NB4 (cell line): ENCODE measurements at regions not wholly inside any gene's neighbourhood (a gene's known extent, or its start where the extent isn't known, plus 50 kb on each side); places are given as distances from the start of the nearest gene placed in this dataset.

Experiments used
- DNase-seq: peaks from one replicate; pipeline ENCODE4 v3.0.0; 2010; ENCODE audit warnings: low read depth
- H3K4me3 ChIP-seq: one replicate; pipeline ENCODE4 v1.5.1; 2011; ENCODE audit warnings: mild to moderate bottlenecking, low read depth, low read length, moderate library complexity
- MAX ChIP-seq: IDR thresholded peaks from 2 replicates; pipeline ENCODE4 v1.6.1; 2011; ENCODE audit warnings: low read depth, low read length
- MYC ChIP-seq: IDR thresholded peaks from 2 replicates; pipeline ENCODE4 v1.6.1; 2011; ENCODE audit warnings: low read depth, low read length
- POLR2A ChIP-seq: IDR thresholded peaks from 2 replicates; pipeline ENCODE4 v1.6.1; 2011; ENCODE audit warnings: mild to moderate bottlenecking; ENCODE audit not compliant: insufficient read length; ENCODE audit errors: extremely low read depth
- TF ChIP-seq, protein P1 (sequence below): IDR thresholded peaks from one replicate; pipeline ENCODE4 v1.5.1; 2012; ENCODE audit warnings: low read depth, low read length

- no peak for TF ChIP-seq MAX
- DNase-seq = no peak
These were observed 237.3 kb upstream of the CADM1 start for GRCh38 chr11:115741376-115742107.

GRCh38 chr11:115740324-115740723, 236.1 kb upstream of the CADM1 start:
- TF ChIP-seq MYC = no peak
- TF ChIP-seq MAX = no peak
- TF ChIP-seq, protein P1, sequence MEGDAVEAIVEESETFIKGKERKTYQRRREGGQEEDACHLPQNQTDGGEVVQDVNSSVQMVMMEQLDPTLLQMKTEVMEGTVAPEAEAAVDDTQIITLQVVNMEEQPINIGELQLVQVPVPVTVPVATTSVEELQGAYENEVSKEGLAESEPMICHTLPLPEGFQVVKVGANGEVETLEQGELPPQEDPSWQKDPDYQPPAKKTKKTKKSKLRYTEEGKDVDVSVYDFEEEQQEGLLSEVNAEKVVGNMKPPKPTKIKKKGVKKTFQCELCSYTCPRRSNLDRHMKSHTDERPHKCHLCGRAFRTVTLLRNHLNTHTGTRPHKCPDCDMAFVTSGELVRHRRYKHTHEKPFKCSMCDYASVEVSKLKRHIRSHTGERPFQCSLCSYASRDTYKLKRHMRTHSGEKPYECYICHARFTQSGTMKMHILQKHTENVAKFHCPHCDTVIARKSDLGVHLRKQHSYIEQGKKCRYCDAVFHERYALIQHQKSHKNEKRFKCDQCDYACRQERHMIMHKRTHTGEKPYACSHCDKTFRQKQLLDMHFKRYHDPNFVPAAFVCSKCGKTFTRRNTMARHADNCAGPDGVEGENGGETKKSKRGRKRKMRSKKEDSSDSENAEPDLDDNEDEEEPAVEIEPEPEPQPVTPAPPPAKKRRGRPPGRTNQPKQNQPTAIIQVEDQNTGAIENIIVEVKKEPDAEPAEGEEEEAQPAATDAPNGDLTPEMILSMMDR = no peak
- no peak for TF ChIP-seq POLR2A
- no peak for DNase-seq
- no peak overlapping the region for H3K4me3 ChIP-seq

More at GRCh38 chr11:115741376-115742107, 237.3 kb upstream of the CADM1 start:
- H3K4me3 ChIP-seq = no peak overlapping the region

DNA sequence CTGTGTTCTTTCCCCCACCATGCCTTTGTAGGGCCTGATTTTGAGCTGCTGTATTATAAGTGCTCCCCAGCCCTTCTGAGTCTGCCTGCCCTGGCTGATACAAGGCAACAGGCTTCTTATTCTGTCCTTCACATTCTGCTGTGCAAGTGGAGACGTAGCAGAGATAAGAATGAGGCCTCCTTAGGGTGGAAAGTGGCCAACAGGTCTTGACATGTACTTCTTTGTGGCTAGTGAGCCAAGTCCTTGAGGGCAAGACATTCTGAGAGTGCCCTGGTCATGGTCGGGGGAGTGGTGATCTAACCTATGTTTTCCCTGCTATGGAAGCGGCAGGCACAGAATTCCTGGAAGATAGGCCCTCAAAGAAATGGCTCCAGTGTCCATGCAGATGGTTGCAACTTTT, 235.7 kb upstream of the CADM1 start:
- H3K4me3 ChIP-seq = no peak overlapping the region
- DNase-seq = no peak
- TF ChIP-seq MYC = no peak
- TF ChIP-seq MAX = no peak
- no peak for TF ChIP-seq POLR2A
- TF ChIP-seq, protein P1 = no peak

DNA sequence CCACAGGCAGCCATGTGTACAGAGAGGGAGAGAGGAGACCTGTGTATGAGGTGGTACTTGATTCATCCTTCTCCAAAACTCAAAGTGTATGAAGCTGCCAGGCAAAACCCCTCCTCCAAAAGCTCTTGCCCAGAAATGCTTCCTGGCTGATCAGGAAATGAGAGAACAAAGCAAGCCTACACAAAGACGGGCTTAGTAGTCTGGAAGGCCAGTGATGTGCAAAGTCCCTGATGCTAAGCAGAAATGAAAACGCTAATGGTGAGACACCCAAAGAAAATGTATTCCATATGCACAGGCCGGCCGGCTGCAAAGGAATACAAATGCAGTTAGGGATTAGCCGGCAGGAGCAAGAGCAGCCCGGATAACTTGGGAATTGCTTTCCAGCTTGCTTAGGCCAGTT, 234.9 kb upstream of the CADM1 start:
- no peak for DNase-seq
- TF ChIP-seq POLR2A (no peak), MAX (no peak), MYC (no peak)
- TF ChIP-seq, protein P1 = no peak
- H3K4me3 ChIP-seq = no peak overlapping the region

GRCh38 chr11:115737875-115738274, 233.7 kb upstream of the CADM1 start:
- DNase-seq = no peak
- no peak for TF ChIP-seq MAX
- TF ChIP-seq MYC = no peak
- TF ChIP-seq, protein P1 = no peak
- TF ChIP-seq POLR2A = no peak

GRCh38 chr11:115736146-115736545, 231.9 kb upstream of the CADM1 start:
- TF ChIP-seq MAX (no peak), POLR2A (no peak), MYC (no peak)
- TF ChIP-seq, protein P1 = no peak
- no peak overlapping the region for H3K4me3 ChIP-seq
- DNase-seq = no peak

More at GRCh38 chr11:115737875-115738274, 233.7 kb upstream of the CADM1 start:
- no peak overlapping the region for H3K4me3 ChIP-seq
